ENCODE measurements at regions not wholly inside any gene's neighbourhood (a gene's known extent, or its start where the extent isn't known, plus 50 kb on each side); places are given as distances from the start of the nearest gene placed in this dataset.

DNA sequence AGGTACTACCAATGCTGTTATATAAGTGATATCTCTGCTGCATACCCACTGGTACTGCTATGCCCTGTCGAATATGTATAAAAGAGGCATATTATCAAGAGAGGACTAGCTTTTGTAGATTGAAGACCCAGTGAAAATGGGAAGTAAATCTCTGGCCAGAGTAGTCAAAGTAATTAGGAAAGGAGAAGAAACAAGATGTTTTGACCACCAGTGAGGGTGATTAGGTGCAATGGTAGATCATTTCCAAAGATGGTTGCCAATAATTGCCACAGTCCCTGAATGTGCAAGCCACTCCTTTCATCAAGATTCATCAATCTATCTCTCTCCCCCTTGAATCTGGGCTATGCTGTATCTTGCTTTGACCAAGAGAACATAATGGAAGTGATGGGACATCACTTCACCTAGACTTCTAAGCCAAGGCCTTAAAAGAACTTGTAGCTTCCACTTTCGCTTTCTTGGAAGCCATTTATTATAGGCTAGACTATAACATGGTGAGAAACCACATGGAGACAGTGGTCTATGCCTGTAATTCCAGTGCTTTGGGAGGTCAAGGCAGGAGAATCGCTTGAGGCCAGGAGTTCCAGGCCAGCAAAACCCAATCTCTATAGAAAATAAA lies 52.6 kb upstream of the ST8SIA6 start:
- TF ChIP-seq, protein P1, sequence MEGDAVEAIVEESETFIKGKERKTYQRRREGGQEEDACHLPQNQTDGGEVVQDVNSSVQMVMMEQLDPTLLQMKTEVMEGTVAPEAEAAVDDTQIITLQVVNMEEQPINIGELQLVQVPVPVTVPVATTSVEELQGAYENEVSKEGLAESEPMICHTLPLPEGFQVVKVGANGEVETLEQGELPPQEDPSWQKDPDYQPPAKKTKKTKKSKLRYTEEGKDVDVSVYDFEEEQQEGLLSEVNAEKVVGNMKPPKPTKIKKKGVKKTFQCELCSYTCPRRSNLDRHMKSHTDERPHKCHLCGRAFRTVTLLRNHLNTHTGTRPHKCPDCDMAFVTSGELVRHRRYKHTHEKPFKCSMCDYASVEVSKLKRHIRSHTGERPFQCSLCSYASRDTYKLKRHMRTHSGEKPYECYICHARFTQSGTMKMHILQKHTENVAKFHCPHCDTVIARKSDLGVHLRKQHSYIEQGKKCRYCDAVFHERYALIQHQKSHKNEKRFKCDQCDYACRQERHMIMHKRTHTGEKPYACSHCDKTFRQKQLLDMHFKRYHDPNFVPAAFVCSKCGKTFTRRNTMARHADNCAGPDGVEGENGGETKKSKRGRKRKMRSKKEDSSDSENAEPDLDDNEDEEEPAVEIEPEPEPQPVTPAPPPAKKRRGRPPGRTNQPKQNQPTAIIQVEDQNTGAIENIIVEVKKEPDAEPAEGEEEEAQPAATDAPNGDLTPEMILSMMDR (IDR thresholded peaks at IDR 0.05) = no peak
- TF ChIP-seq EP300 (IDR thresholded peaks at IDR 0.05; ENCODE audit: low read depth) = no peak
- no peak for TF ChIP-seq POLR2A (IDR thresholded peaks at IDR 0.05)

Data from transverse colon (tissue), 3 donors.